ENCODE measurements at regions not wholly inside any gene's neighbourhood (a gene's known extent, or its start where the extent isn't known, plus 50 kb on each side); places are given as distances from the start of the nearest gene placed in this dataset.

DNA sequence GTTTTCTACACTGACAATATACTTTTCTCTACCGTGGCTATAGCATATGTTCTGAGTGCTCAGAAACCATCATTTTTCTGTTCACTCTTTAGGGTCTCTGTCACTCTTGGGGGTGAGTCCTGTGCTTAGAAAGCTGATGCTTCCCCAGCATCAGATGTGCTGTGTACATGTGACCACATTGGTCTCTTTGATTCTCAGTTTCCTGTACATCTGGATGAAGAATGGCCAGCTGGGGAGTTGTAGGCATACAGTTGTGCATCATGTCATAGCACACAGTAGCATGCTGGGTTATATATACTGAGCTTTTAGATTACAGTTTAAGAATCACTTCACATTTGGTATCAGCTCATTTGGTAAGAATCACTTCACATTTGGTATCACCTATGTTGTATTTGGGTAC lies 238.6 kb upstream of the PREP start:
- no peak overlapping the region for H2AFZ ChIP-seq
- no peak overlapping the region for H3K4me3 ChIP-seq
- no peaks in the 10 kb centered on the region for H3K9me3 ChIP-seq (ENCODE audit: insufficient read depth, low read depth)
- no peaks in the 10 kb centered on the region for H4K20me1 ChIP-seq (ENCODE audit: insufficient read depth)
- no peaks in the 10 kb centered on the region for H3K36me3 ChIP-seq (ENCODE audit: low read depth)
- H3K4me1 ChIP-seq (replicated peaks; ENCODE audit: insufficient read depth), result no peaks in the 10 kb centered on the region
- no peaks in the 10 kb centered on the region for H3K9me2 ChIP-seq (ENCODE audit: insufficient read depth)
- no peak for DNase-seq
- ChIA-PET POLR2A (ENCODE audit: unreplicated experiment) (no interaction called here), CTCF (no interaction called here)
- H3F3A ChIP-seq (ENCODE audit: insufficient read depth, low read depth), result no peaks in the 10 kb centered on the region
- no peak overlapping the region for H3K27ac ChIP-seq
- H3K4me2 ChIP-seq, result no peak overlapping the region
- H3K79me2 ChIP-seq (ENCODE audit: low read depth), result no peaks in the 10 kb centered on the region
- no TSS peak for BruUV-seq (replicated peaks)
- no peak for TF ChIP-seq EZH2 (IDR thresholded peaks at IDR 0.05; ENCODE audit: low read depth)
- TF ChIP-seq, protein P1, sequence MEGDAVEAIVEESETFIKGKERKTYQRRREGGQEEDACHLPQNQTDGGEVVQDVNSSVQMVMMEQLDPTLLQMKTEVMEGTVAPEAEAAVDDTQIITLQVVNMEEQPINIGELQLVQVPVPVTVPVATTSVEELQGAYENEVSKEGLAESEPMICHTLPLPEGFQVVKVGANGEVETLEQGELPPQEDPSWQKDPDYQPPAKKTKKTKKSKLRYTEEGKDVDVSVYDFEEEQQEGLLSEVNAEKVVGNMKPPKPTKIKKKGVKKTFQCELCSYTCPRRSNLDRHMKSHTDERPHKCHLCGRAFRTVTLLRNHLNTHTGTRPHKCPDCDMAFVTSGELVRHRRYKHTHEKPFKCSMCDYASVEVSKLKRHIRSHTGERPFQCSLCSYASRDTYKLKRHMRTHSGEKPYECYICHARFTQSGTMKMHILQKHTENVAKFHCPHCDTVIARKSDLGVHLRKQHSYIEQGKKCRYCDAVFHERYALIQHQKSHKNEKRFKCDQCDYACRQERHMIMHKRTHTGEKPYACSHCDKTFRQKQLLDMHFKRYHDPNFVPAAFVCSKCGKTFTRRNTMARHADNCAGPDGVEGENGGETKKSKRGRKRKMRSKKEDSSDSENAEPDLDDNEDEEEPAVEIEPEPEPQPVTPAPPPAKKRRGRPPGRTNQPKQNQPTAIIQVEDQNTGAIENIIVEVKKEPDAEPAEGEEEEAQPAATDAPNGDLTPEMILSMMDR (conservative IDR thresholded peaks at IDR 0.05), result no peak
- intact Hi-C loops (cut with micrococcal nuclease; ENCODE audit: unreplicated experiment), result no loop called here
- no peaks in the 10 kb centered on the region for H3K27me3 ChIP-seq (ENCODE audit: insufficient read depth, low read depth)

DNA sequence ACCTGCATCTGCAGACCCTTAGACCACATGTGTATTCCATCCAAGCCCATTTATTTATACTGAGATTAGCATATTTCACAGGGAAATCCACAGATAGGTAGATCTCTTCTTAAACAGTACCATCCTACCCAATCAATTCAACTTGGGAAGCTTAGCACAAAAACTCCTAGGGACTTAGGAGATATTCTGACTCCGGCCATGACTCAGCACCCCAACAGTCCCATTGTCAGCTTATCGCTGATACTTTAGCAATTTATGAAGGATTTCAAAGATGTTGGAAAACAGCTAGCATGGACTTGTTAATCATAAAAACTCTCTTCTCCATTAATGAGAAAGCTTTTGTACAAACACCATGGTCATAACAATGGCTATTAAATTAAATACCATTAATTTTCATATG lies 236.2 kb upstream of the PREP start:
- Histone ChIP-seq H3K4me1 (replicated peaks; ENCODE audit: insufficient read depth) (no peaks in the 10 kb centered on the region), H3K9me3 (ENCODE audit: insufficient read depth, low read depth) (no peaks in the 10 kb centered on the region), H4K20me1 (ENCODE audit: insufficient read depth) (no peaks in the 10 kb centered on the region), H3K27me3 (ENCODE audit: insufficient read depth, low read depth) (no peaks in the 10 kb centered on the region), H3K4me2 (no peak overlapping the region), H3F3A (ENCODE audit: insufficient read depth, low read depth) (no peaks in the 10 kb centered on the region), H3K27ac (no peak overlapping the region), H3K79me2 (ENCODE audit: low read depth) (no peaks in the 10 kb centered on the region), H2AFZ (no peak overlapping the region), H3K4me3 (no peak overlapping the region), H3K9me2 (ENCODE audit: insufficient read depth) (no peaks in the 10 kb centered on the region), H3K36me3 (ENCODE audit: low read depth) (no peaks in the 10 kb centered on the region)
- CTCF ChIA-PET, result no interaction called here
- no peak for DNase-seq
- BruUV-seq (replicated peaks), result no TSS peak
- intact Hi-C loops (cut with micrococcal nuclease; ENCODE audit: unreplicated experiment), result no loop called here
- TF ChIP-seq, protein P1 (conservative IDR thresholded peaks at IDR 0.05), result no peak
- no peak for TF ChIP-seq EZH2 (IDR thresholded peaks at IDR 0.05; ENCODE audit: low read depth)
- POLR2A ChIA-PET (ENCODE audit: unreplicated experiment), result no interaction called here

DNA sequence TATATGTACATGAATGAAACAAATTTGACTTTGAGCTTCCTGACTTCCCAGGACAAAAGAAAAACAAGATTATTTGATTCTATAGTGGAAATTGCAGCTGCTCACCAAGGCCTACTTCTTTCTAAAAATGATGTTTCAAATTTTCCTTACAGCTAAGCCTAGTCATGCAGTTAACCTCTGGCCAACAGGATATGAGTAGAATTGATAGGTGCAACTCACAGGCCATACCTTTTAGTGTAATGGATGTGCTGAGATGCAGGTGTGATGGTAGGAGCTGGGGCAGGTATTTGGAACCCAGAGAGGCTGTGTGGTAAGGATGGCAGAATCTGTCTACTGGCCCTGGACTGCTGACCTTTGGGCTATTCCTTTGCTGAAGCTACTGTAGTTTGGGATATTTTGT lies 230.9 kb upstream of the PREP start:
- CTCF ChIA-PET, result no interaction called here
- DNase-seq, result no peak

More for the DNA sequence above, 230.9 kb upstream of the PREP start:
- H4K20me1 ChIP-seq (ENCODE audit: insufficient read depth), result no peaks in the 10 kb centered on the region
- POLR2A ChIA-PET (ENCODE audit: unreplicated experiment), result no interaction called here
- no peaks in the 10 kb centered on the region for H3K4me1 ChIP-seq (replicated peaks; ENCODE audit: insufficient read depth)
- intact Hi-C loops (cut with micrococcal nuclease; ENCODE audit: unreplicated experiment), result no loop called here
- no peaks in the 10 kb centered on the region for H3K9me3 ChIP-seq (ENCODE audit: insufficient read depth, low read depth)
- H2AFZ ChIP-seq, result no peak overlapping the region
- H3K36me3 ChIP-seq (ENCODE audit: low read depth), result no peaks in the 10 kb centered on the region
- H3F3A ChIP-seq (ENCODE audit: insufficient read depth, low read depth), result no peaks in the 10 kb centered on the region
- no peak overlapping the region for H3K4me2 ChIP-seq
- TF ChIP-seq EZH2 (IDR thresholded peaks at IDR 0.05; ENCODE audit: low read depth), result no peak
- TF ChIP-seq, protein P1 (conservative IDR thresholded peaks at IDR 0.05), result no peak
- no peaks in the 10 kb centered on the region for H3K79me2 ChIP-seq (ENCODE audit: low read depth)
- BruUV-seq (replicated peaks), result no TSS peak
- H3K4me3 ChIP-seq, result no peak overlapping the region
- no peaks in the 10 kb centered on the region for H3K27me3 ChIP-seq (ENCODE audit: insufficient read depth, low read depth)
- no peaks in the 10 kb centered on the region for H3K9me2 ChIP-seq (ENCODE audit: insufficient read depth)
- H3K27ac ChIP-seq, result no peak overlapping the region

Data from PC-9 (cell line).